Inflammatory macrophage (primary cell): ENCODE measurements at regions not wholly inside any gene's neighbourhood (a gene's known extent, or its start where the extent isn't known, plus 50 kb on each side); places are given as distances from the start of the nearest gene placed in this dataset.

Experiments used
- DNase-seq, 2 donors: peaks; one replicate each; pipeline ENCODE4 v3.0.0-alpha.2; 2020 to 2022

GRCh38 chr14:101048766-101049165 is 145.2 kb upstream of the RTL1 start:
- DNase-seq = no peak

GRCh38 chr14:101049511-101049910 is 146.0 kb upstream of the RTL1 start:
- DNase-seq = no peak

DNA sequence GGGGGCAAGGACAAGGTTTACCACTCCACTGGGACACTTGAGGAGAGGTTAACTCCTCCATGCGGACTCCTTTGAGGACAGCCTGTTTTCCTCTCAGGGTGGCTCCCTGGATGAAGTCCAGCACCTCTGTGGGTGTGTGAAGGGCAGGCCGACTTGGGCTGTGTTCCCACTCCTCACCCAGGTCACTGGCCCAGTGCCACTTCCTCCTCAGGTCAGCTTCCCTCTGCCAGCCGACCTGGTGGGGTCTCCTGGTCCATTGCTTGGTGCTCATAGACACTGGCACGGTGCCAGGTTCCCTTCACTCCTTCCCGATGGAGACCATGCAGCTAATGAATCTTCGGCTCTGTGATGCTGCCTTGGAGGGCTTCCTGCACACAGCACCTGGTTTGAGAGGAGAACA is 146.4 kb upstream of the RTL1 start:
- no peak for DNase-seq

DNA sequence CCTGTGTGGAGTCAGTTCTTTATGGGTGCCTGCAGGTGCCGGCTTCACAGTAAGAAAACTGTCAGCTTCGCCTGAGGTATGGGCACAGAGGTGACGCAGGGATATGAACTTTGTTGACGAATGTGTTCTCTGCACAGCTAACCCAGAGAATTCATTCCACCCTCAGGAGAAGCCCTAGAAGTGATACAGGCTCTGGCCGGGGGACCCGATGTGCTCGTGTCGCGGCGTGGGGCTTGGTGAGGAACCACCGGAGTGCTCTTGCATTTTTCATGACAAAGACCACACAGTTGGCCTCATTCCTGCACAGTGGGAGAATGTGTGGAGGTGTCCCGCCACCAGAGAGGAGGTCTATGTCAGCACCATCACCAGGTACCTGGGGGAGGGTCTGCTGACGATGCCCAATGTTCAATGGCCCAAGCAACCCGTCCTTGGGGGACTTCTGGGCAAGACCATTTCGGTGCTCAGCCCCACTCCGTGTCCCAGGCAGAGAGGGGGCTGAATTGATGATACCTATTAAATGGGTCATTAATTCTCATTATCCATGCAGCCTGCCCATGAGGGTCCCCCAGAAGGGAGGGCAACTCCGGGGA is 147.5 kb upstream of the RTL1 start:
- DNase-seq = no peak

GRCh38 chr14:101054671-101055070 is 151.1 kb upstream of the RTL1 start:
- no peak for DNase-seq

DNA sequence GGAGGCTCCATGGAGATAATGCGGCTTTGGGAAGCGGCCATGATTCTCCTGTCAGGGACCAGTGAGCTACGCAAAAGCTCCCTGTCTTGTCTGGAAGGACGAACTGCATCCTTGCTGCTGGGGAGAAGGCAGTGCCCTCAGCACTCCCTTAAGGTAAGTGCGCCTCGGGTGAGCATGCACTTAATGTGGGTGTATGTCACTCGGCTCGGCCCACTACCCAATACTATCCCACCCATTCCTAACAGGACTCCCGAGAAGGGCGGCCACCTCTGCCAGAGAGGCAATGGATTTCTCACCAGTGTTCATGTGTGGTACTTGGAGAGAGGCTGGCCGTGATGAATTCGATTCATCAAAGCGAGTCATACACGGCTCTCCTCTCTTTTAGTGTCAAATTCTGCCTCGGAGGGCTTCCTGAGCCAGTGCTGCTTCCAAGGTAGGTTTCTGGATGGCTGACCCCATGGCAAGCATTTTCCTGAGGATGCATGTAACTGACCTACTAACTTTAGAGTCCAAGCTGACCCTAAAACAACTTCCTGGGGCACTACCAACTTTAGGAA is 151.7 kb upstream of the RTL1 start:
- no peak for DNase-seq

- DNase-seq = no peak
Measured at GRCh38 chr14:101055776-101056374, 152.4 kb upstream of the RTL1 start.

GRCh38 chr14:101056446-101056845 is 152.9 kb upstream of the RTL1 start:
- DNase-seq = no peak

DNA sequence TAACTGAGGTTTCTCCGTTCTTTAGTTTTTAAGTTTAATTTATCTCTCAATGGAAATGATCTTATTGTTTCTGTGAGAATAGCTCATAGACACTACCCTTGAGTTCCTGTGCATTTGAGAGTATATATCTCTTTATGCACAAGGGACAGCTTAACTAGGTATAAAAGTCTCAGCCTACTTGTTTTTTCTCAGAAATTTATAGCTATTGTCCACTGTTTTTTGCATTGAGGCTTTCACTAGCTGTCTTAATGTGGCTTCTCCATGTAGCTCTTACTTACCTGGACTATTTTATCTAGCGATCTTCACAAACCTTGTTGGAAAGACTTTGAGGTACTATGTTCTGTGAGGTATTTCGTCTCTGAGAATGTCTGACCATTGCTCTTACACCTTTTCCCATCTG is 153.9 kb upstream of the RTL1 start:
- no peak for DNase-seq

- DNase-seq = no peak
Measured at GRCh38 chr14:101058571-101058970, 155.0 kb upstream of the RTL1 start.

GRCh38 chr14:101060171-101060601 is 156.7 kb upstream of the RTL1 start:
- no peak for DNase-seq

DNA sequence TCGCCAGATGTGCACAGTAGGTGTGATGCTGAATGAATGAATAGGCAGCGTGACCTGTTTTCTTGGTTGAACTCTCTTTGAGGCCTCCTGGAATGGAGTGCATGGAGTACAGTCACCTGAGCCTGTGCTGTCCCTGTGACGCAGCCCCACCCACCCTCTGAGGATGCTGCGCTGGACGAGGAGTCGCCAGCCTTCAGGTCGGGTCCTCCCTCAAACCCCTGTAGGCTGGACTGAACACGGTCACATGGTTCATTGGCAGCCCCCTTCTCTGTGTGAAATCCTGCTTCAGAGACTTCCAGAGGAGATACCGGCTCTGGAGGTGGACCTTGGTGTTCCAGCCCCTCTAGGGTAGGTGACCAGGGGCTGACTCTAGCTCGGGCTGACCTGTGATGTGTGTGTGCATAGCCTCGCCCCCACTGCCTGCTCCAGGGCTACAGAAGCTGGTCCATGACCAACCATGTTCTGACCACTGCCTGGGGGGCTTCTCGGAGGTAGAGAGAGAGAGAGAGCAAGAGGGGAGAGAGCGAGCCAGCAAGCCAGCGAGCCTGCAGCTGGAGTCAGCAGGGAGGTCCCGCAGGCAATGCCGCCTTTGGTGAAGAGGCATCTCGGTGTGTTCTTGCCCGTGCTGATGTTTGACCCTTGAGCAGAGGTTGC is 158.0 kb upstream of the RTL1 start:
- DNase-seq = no peak

GRCh38 chr14:101062065-101062450 is 158.5 kb upstream of the RTL1 start:
- no peak for DNase-seq

DNA sequence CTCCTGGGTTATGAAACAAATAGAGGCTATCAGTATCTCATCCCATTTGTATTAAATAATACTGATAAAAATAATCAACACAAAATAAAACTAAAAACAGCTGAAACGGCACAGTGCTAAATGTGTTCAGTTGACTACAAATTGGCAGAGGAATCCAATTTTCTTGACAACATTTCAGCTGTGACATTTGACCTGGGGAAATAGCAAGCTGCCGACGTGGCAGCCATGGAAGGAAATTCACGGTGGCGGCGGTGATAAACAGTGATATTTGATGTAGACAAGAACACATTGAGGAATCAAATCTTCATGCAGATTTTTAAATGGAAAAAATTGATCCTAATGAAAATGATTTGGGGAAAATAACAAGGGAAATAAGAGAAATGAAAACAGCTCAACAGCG is 159.1 kb upstream of the RTL1 start:
- no peak for DNase-seq

GRCh38 chr14:101063121-101063520 is 159.6 kb upstream of the RTL1 start:
- DNase-seq = no peak

GRCh38 chr14:101064121-101064661 is 160.7 kb upstream of the RTL1 start:
- no peak for DNase-seq

- no peak for DNase-seq
Measured at GRCh38 chr14:101064718-101065117, 161.2 kb upstream of the RTL1 start.

DNA sequence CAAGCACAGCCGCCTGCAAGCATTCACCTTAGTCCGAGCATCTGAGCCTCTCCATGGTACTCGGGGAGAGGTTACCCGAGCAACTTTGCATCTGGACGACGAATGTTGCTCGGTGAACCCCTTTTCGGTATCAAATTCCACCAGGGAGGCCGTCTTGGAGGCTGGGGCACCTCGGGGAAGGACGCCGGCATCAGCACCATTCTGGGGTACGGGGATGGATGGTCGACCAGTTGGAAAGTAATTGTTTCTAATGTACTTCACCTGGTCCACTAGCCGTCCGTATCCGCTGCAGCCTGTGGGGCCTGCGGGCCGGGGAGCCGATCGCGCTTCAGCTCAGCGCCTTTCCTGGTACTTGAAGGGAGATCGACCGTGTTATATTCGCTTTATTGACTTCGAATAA is 161.7 kb upstream of the RTL1 start:
- no peak for DNase-seq

- DNase-seq = no peak
Measured at GRCh38 chr14:101065696-101066694, 162.5 kb upstream of the RTL1 start.

- DNase-seq = no peak
Measured at GRCh38 chr14:101066826-101067510, 163.4 kb upstream of the RTL1 start.

- DNase-seq = no peak
Measured at GRCh38 chr14:101068313-101069227, 165.0 kb upstream of the RTL1 start.
